PFSK-1 (cell line): ENCODE measurements at regions not wholly inside any gene's neighbourhood (a gene's known extent, or its start where the extent isn't known, plus 50 kb on each side); places are given as distances from the start of the nearest gene placed in this dataset.

ENCODE experiments used
- FOXP2 ChIP-seq: optimal IDR thresholded peaks from 2 replicates; pipeline ENCODE3; 2011; ENCODE audit warnings: borderline replicate concordance, control low read depth, inconsistent platforms; ENCODE audit not compliant: insufficient read depth; ENCODE audit errors: extremely low read length, extremely low read depth
- POLR2AphosphoS5 ChIP-seq: IDR thresholded peaks from 2 replicates; pipeline ENCODE4 v1.6.1; 2012; ENCODE audit warnings: low read depth, mild to moderate bottlenecking, control low read depth, low read length, moderate library complexity
- SIN3A ChIP-seq: IDR thresholded peaks from 2 replicates; pipeline ENCODE4 v1.6.1; 2012; ENCODE audit warnings: mild to moderate bottlenecking, low read length, moderate library complexity, borderline replicate concordance; ENCODE audit not compliant: insufficient read depth
- TAF1 ChIP-seq: IDR thresholded peaks from 2 replicates; pipeline ENCODE4 v1.6.1; 2012; ENCODE audit warnings: low read length, control low read depth, borderline replicate concordance; ENCODE audit not compliant: insufficient read depth
- TF ChIP-seq, protein P1 (sequence below), 2 experiments: IDR thresholded peaks; 2 replicates each; pipeline versions ENCODE4 v1.6.1 to v1.8.0; 2011 to 2012; ENCODE audit warnings: low read depth in 2 of 2, low read length in 2 of 2, control low read depth in 1 of 2, inconsistent platforms in 1 of 2, mild to moderate bottlenecking in 1 of 2, moderate library complexity in 1 of 2; ENCODE audit not compliant: insufficient read depth in 1 of 2

DNA sequence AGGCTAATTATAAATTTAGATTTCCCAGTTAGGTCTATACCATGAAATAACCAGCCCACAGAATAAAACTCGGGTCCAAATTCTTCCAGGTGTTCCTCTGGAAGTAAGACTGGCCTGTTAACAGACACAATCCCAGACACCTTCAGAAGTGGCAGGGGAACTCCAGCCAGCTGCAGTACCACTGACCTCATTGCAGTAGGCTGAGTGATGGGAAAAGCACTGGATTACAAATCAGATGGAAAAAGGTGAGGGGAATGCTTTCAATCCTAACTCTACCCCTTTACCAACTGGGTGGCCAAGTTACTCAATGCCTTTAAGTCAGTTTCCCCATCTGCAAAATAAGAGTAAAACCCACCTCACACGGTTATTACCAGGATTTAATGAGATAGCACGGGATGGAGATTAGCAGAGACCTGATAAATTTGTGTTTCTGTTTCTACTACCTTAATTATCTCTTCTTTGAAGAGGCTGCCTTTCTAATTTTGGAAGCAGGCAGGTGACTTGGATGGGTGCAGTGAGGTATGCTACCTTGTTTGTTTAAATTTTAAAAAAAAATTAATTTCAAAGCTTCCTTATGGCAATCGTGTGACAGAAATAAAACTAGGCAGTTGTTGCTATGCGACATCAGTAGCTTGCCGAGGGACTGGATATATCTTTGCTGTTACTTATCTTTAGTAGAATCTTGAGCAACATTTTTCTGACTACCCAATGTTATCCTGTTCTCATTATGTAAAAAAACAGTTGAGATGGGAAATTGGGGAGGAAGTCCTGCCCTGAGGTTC lies 167.3 kb upstream of the GRIN2B start:
- TF ChIP-seq TAF1, result no peak
- TF ChIP-seq POLR2AphosphoS5, result no peak
- no peak for TF ChIP-seq FOXP2
- TF ChIP-seq SIN3A, result no peak
- TF ChIP-seq, protein P1, sequence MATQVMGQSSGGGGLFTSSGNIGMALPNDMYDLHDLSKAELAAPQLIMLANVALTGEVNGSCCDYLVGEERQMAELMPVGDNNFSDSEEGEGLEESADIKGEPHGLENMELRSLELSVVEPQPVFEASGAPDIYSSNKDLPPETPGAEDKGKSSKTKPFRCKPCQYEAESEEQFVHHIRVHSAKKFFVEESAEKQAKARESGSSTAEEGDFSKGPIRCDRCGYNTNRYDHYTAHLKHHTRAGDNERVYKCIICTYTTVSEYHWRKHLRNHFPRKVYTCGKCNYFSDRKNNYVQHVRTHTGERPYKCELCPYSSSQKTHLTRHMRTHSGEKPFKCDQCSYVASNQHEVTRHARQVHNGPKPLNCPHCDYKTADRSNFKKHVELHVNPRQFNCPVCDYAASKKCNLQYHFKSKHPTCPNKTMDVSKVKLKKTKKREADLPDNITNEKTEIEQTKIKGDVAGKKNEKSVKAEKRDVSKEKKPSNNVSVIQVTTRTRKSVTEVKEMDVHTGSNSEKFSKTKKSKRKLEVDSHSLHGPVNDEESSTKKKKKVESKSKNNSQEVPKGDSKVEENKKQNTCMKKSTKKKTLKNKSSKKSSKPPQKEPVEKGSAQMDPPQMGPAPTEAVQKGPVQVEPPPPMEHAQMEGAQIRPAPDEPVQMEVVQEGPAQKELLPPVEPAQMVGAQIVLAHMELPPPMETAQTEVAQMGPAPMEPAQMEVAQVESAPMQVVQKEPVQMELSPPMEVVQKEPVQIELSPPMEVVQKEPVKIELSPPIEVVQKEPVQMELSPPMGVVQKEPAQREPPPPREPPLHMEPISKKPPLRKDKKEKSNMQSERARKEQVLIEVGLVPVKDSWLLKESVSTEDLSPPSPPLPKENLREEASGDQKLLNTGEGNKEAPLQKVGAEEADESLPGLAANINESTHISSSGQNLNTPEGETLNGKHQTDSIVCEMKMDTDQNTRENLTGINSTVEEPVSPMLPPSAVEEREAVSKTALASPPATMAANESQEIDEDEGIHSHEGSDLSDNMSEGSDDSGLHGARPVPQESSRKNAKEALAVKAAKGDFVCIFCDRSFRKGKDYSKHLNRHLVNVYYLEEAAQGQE (IDR thresholded peaks at IDR 0.05; ENCODE audit: insufficient read depth in 1 of 2, low read depth in 2 of 2, low read length in 2 of 2), result no peak

DNA sequence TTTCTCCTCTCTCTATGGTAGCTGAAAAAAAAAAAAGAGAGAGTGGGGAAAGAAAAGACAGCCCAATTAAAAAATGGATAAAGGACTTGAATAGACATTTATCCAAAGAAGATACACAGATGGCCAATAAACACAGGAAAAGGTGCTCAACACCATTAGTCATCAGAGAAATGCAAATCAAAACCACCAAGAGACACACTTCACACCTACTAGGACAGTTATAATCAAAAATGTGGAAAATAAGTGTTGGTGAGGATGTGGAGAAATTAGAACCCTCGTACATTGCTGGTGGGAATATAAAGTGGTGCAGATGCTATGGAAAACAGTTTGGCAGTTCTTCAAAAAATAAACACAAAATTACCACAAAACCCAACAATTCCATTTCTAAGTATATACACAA lies 172.4 kb upstream of the GRIN2B start:
- TF ChIP-seq POLR2AphosphoS5 (no peak), SIN3A (no peak), FOXP2 (no peak), TAF1 (no peak)
- TF ChIP-seq, protein P1 (IDR thresholded peaks at IDR 0.05; ENCODE audit: insufficient read depth in 1 of 2, low read depth in 2 of 2, low read length in 2 of 2), result no peak

DNA sequence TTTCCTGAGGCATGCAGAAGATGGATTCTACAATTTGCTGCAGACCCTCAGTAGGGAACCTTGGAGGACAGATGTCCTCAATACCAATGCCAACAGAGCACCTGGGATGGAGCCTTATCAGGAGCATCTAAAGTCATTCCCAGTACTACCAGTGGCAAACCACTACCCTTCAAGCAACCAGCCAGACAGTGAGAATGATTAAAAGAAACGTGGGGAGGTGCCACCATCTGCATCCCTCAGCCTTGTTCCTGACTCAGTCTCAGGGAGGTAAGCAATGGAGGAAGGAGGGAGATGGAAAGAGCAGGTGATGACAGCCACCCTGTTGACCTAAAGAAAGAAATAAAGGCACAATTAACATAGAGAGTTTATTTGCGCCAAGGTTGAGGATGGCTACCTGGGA lies 175.2 kb upstream of the GRIN2B start:
- TF ChIP-seq TAF1 (no peak), POLR2AphosphoS5 (no peak), FOXP2 (no peak)

DNA sequence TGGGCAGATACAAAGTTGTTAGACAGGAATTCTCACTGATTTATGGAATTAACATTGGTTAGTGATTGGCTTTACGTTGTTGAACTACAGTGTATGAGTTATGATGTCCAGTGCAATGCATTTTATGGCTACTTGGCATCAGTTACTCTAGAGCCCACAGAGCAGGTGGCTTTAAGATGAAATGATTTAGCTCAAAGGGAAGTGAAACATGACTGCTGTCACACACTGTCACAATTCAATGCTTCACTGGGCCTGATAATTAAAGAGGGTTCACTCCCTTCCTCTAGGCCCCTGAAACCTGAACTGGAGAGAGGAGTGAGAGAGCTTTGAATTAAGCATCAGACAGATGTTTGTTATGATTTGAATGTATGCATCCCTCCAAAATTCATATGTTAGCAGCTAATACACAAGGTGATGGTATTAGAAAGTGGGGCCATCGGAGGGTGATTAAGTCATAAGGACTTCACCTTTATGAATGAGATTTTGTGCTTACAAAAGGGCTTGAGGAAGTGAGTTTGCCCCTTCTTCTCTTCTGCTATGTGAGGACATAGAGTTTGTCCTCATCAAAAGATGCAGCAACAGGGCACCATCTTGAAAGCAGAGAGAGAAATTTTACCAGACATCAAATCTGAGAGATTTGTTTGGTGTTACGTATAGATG lies 175.8 kb upstream of the GRIN2B start:
- TF ChIP-seq, protein P1 (IDR thresholded peaks at IDR 0.05; ENCODE audit: insufficient read depth in 1 of 2, low read depth in 2 of 2, low read length in 2 of 2), result no peak
- TF ChIP-seq SIN3A (no peak), TAF1 (no peak), POLR2AphosphoS5 (no peak), FOXP2 (no peak)

DNA sequence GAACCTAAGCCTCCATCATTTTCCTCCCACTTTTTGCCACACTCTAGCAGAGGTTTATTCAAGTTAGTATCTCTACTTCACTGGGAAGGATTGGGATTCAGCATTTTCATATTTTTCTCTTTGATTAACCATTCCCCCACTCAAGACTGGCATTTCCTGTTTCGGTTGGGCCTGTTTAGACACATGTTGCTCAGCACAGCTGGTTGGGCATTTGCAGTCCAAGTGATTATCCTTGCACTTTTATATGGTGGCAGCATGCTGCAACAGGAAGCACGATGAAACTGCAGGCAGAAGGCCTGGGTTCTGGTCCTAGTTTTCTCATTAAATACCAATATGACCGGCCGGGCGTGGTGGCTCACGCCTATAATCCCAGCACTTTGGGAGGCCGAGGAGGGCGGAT lies 182.9 kb upstream of the GRIN2B start:
- TF ChIP-seq TAF1, result no peak
- TF ChIP-seq, protein P1 (IDR thresholded peaks at IDR 0.05; ENCODE audit: insufficient read depth in 1 of 2, low read depth in 2 of 2, low read length in 2 of 2), result no peak
- no peak for TF ChIP-seq FOXP2
- no peak for TF ChIP-seq SIN3A
- no peak for TF ChIP-seq POLR2AphosphoS5
